ENCODE measurements at regions not wholly inside any gene's neighbourhood (a gene's known extent, or its start where the extent isn't known, plus 50 kb on each side); places are given as distances from the start of the nearest gene placed in this dataset.
A peak's percentile ranks its signal among the peaks of the same experiment; 100 is the strongest.

- intact Hi-C loops (cut with DNase I) = no loop called here
Observed at GRCh38 chr2:120658770-120659158, 76.9 kb upstream of the GLI2 start.

DNA sequence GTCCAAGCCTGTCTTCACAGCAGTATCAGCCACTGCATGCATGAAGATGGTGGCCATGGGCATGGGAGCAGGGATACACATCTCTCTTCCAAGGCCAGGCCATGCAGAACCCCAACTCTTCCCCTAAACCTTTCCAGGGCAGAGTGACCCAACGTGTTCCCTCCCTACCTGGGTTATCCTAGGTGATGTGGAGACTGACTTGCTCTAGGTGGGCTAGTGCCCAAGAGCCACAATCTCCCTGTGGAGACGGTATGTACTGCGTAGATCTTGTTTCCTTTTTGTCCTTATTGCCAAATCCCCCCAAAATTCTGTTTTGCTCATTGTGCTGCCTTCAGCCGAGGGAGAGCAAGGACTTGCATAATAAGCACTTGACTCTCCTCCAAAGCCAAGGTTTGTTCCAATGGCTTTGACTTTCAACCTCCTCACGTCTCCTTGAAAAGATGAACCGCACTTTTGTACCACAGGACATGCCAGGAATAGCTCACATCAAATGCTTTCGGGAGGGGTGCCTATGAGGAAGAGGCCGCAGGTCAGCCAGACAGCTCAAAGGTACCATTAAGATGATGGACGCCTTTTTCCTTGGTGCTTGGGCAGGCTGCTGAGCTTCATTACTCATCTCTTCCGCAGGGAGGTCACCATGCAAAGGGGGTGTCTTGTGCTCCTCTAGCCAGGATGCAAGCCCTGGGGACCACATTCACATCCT, 76.2 kb upstream of the GLI2 start:
- Histone ChIP-seq H3K4me1 (peaks cover 5 to 19% (median 7%) of the 10 kb centered on the region in 3 donors), H3K27me3 (peaks cover 0 to 54% (median 0%) of the 10 kb centered on the region in 4 donors), H3K27ac (no peak overlapping the region), H3K4me3 (no peak overlapping the region), H3K9me3 (no peaks in the 10 kb centered on the region), H3K36me3 (no peaks in the 10 kb centered on the region)
- TF ChIP-seq POLR2A (IDR thresholded peaks at IDR 0.05) = no peak
- TF ChIP-seq, protein P1, sequence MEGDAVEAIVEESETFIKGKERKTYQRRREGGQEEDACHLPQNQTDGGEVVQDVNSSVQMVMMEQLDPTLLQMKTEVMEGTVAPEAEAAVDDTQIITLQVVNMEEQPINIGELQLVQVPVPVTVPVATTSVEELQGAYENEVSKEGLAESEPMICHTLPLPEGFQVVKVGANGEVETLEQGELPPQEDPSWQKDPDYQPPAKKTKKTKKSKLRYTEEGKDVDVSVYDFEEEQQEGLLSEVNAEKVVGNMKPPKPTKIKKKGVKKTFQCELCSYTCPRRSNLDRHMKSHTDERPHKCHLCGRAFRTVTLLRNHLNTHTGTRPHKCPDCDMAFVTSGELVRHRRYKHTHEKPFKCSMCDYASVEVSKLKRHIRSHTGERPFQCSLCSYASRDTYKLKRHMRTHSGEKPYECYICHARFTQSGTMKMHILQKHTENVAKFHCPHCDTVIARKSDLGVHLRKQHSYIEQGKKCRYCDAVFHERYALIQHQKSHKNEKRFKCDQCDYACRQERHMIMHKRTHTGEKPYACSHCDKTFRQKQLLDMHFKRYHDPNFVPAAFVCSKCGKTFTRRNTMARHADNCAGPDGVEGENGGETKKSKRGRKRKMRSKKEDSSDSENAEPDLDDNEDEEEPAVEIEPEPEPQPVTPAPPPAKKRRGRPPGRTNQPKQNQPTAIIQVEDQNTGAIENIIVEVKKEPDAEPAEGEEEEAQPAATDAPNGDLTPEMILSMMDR (IDR thresholded peaks at IDR 0.05) = no peak
- DNase-seq = no peak
- intact Hi-C loops (cut with DNase I) = no loop called here
- WGBS, 2 donors = 75 to 85% methylated on average over 1 to 10 of the region's 10 CpGs

More at GRCh38 chr2:120658770-120659158, 76.9 kb upstream of the GLI2 start:
- Histone ChIP-seq H3K4me1 (peaks cover 5 to 22% (median 7%) of the 10 kb centered on the region in 3 donors), H3K9me3 (no peaks in the 10 kb centered on the region), H3K4me3 (no peak overlapping the region), H3K27ac (no peak overlapping the region), H3K36me3 (no peaks in the 10 kb centered on the region), H3K27me3 (peaks cover 0 to 61% (median 0%) of the 10 kb centered on the region in 4 donors)
- TF ChIP-seq POLR2A (IDR thresholded peaks at IDR 0.05) = no peak
- TF ChIP-seq, protein P1 (IDR thresholded peaks at IDR 0.05) = no peak
- DNase-seq = no peak
- WGBS, 2 donors = 77 to 79% methylated on average over 2 of the region's 2 CpGs

GRCh38 chr2:120660056-120660694, 75.5 kb upstream of the GLI2 start:
- no peak for DNase-seq
- H3K27me3 ChIP-seq = peaks cover 0 to 47% (median 0%) of the 10 kb centered on the region in 4 donors
- intact Hi-C loops (cut with DNase I) = no loop called here
- TF ChIP-seq, protein P1 (IDR thresholded peaks at IDR 0.05) = no peak
- no peak for TF ChIP-seq POLR2A (IDR thresholded peaks at IDR 0.05)
- no peaks in the 10 kb centered on the region for H3K36me3 ChIP-seq
- H3K9me3 ChIP-seq = peaks cover 0 to 6% (median 0%) of the 10 kb centered on the region in 3 donors
- H3K4me1 ChIP-seq = peaks cover 5 to 15% (median 7%) of the 10 kb centered on the region in 3 donors
- WGBS, 2 donors = 63 to 69% methylated on average over 5 to 7 of the region's 8 CpGs
- no peak overlapping the region for H3K27ac ChIP-seq
- no peak overlapping the region for H3K4me3 ChIP-seq

DNA sequence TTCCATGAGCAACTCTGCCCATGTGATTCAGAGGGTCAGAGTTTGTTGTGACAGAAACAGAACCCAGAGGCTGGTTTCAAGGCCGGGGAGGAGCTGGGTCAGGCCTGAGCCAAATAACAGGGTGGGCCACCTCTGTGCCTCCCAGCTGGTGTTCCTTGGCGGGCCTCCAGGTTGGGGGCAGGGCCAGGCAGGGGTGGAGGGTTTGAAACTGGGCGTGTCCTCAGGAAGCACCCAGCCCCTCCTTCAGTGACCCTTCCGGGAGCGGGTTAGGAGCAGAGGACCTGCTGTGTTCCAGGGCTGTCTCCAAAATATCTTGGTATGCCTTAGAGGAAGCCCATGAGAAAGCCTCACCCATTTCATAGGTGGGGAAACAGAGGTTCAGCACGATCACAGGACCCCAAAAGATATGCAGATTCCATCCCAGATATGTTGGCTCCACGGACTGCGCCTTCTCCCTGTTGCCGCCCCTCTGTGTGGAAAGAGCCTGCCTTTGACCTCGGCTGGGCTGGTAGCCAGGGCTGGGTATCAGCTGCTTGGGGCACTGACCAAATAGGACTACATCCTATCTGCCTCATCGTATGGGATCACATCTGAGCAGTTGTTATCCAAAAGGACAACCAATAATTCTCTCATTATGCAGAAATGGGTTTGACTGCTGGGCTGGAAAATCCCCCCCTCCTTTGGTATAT, 74.8 kb upstream of the GLI2 start:
- intact Hi-C loops (cut with DNase I) = no loop called here
- DNase-seq = no peak
- no peaks in the 10 kb centered on the region for H3K36me3 ChIP-seq
- H3K9me3 ChIP-seq = peaks cover 0 to 6% (median under 1%) of the 10 kb centered on the region in 3 donors
- peaks cover 0 to 40% (median 0%) of the 10 kb centered on the region in 4 donors for H3K27me3 ChIP-seq
- H3K27ac ChIP-seq = no peak overlapping the region
- H3K4me1 ChIP-seq = peaks cover 5 to 15% (median 7%) of the 10 kb centered on the region in 3 donors
- 45 to 62% methylated on average over 1 to 4 of the region's 11 CpGs for WGBS, 2 donors
- peak overlapping the region in 1 of 4 donors; percentile 8 for H3K4me3 ChIP-seq
- TF ChIP-seq, protein P1 (IDR thresholded peaks at IDR 0.05) = no peak
- TF ChIP-seq POLR2A (IDR thresholded peaks at IDR 0.05) = no peak

All from esophagus squamous epithelium (tissue), 5 donors.